Ovary (tissue), 3 donors: ENCODE measurements at regions not wholly inside any gene's neighbourhood (a gene's known extent, or its start where the extent isn't known, plus 50 kb on each side); places are given as distances from the start of the nearest gene placed in this dataset.

ENCODE experiments used
- CTCF ChIP-seq, 3 donors: fragments of 450-650 bp in 2 of 3; fragments of 200-600 bp in 1 of 3; IDR thresholded peaks; one replicate each; pipeline versions ENCODE4 v1.5.1 to v1.8.0; 2016 to 2022; ENCODE audit warnings: antibody characterized with exemption in 3 of 3, mild to moderate bottlenecking in 1 of 3
- POLR2A ChIP-seq: fragments of 450-650 bp; IDR thresholded peaks from one replicate; pipeline ENCODE4 v1.6.1; 2017; ENCODE audit warnings: antibody characterized with exemption, mild to moderate bottlenecking, moderate library complexity
- donor health status: DM: no; HTN: no; CAD: no.

DNA sequence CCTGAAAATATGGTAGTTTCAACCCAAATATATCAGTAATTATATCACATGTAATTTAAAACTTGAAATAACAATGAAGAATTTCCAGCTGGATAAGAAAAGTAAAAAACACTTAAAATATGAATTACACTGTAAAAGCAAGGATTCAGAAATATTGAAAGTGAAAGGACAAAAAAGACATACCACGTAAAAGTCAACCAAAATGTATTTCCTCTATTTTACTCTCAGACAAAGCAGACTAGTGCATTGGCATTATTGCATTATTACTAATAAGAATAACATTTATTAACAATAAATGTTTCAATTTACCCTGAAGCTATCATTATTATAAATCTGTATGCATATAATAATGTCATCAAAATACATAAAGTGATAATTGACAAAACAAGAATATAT, 445.1 kb upstream of the TRIB2 start:
- TF ChIP-seq POLR2A (no peak), CTCF (IDR thresholded peaks at IDR 0.05) (no peak)
